Hematopoietic multipotent progenitor cell treated with erythropoietin and hydrocortisone succinate and interleukin-3 and kit ligand, for 15 days (in vitro differentiated cells): ENCODE measurements at regions not wholly inside any gene's neighbourhood (a gene's known extent, or its start where the extent isn't known, plus 50 kb on each side); places are given as distances from the start of the nearest gene placed in this dataset.
"Not testable (repeated sequence)": the region's sequence is repeated elsewhere in the genome, so short reads cannot be mapped to it uniquely, and the experiment has no call there.

Experiments
- DNase-seq: peaks from one replicate; pipeline ENCODE4 v3.0.0-alpha.2; 2015; ENCODE audit warnings: low spot score

- not testable (repeated sequence) for DNase-seq
These were observed 365.8 kb downstream of the SPRY2 start for GRCh38 chr13:79974935-79975650.

GRCh38 chr13:79973533-79973963 is 367.4 kb downstream of the SPRY2 start:
- DNase-seq = no peak

GRCh38 chr13:79972066-79972569 is 368.8 kb downstream of the SPRY2 start:
- no peak for DNase-seq

GRCh38 chr13:79966493-79966895 is 374.4 kb downstream of the SPRY2 start:
- DNase-seq = no peak

GRCh38 chr13:79966059-79966458 is 374.9 kb downstream of the SPRY2 start:
- DNase-seq = no peak

GRCh38 chr13:79946556-79946955 is 394.4 kb downstream of the SPRY2 start:
- no peak for DNase-seq

- no peak for DNase-seq
These were observed 397.4 kb downstream of the SPRY2 start for GRCh38 chr13:79943346-79944023.

GRCh38 chr13:79941752-79942151 is 399.2 kb downstream of the SPRY2 start:
- no peak for DNase-seq

GRCh38 chr13:79939689-79940088 is 401.2 kb downstream of the SPRY2 start:
- no peak for DNase-seq

- DNase-seq = no peak
These were observed 403.1 kb downstream of the SPRY2 start for GRCh38 chr13:79937771-79938216.

- DNase-seq = no peak
These were observed 403.6 kb downstream of the SPRY2 start for GRCh38 chr13:79937311-79937710.

GRCh38 chr13:79936368-79937136 is 404.4 kb downstream of the SPRY2 start:
- DNase-seq = no peak

- DNase-seq = no peak
These were observed 405.8 kb downstream of the SPRY2 start for GRCh38 chr13:79935121-79935520.

- DNase-seq = no peak
These were observed 407.5 kb downstream of the SPRY2 start for GRCh38 chr13:79933389-79933788.

- no peak for DNase-seq
These were observed 408.4 kb downstream of the SPRY2 start for GRCh38 chr13:79932556-79932955.

GRCh38 chr13:79923973-79924556 is 416.9 kb downstream of the SPRY2 start:
- not testable (repeated sequence) for DNase-seq

- no peak for DNase-seq
These were observed 421.8 kb downstream of the SPRY2 start for GRCh38 chr13:79919091-79919490.

GRCh38 chr13:79918620-79919019 is 422.3 kb downstream of the SPRY2 start:
- no peak for DNase-seq

- no peak for DNase-seq
These were observed 423.3 kb downstream of the SPRY2 start for GRCh38 chr13:79917628-79918027.

GRCh38 chr13:79915114-79915811 is 425.7 kb downstream of the SPRY2 start:
- no peak for DNase-seq

GRCh38 chr13:79913141-79913827 is 427.6 kb downstream of the SPRY2 start:
- DNase-seq = no peak
